ENCODE measurements at regions not wholly inside any gene's neighbourhood (a gene's known extent, or its start where the extent isn't known, plus 50 kb on each side); places are given as distances from the start of the nearest gene placed in this dataset.

DNA sequence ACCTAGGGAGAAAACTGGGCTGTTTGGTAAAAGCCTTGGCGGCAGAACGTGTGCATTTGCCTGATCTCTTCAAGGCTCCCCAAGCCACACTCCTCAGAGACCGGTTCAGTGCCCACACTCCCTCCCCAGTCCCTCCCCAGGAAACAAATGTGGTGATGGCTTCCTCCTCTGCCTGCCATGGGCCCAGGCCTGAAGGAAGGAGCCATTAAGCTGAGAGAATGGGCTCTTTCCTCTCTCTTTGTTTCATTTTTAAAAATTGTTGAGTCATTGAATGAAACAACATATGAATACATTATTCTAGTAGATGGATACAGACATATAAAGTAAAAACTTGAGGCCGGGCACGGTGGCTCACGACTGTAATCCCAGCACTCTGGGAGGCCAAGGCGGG lies 50.6 kb upstream of the YWHAQ start:
- Mint-ChIP-seq H3K9me3 (no peaks in the 10 kb centered on the region), H3K36me3 (ENCODE audit: low read depth) (no peaks in the 10 kb centered on the region), H3K27me3 (no peaks in the 10 kb centered on the region), H3K27ac (peak overlapping the region; percentile 55), H3K4me1 (ENCODE audit: low read depth) (peaks cover 15% of the 10 kb centered on the region), H3K4me3 (no peak overlapping the region)

DNA sequence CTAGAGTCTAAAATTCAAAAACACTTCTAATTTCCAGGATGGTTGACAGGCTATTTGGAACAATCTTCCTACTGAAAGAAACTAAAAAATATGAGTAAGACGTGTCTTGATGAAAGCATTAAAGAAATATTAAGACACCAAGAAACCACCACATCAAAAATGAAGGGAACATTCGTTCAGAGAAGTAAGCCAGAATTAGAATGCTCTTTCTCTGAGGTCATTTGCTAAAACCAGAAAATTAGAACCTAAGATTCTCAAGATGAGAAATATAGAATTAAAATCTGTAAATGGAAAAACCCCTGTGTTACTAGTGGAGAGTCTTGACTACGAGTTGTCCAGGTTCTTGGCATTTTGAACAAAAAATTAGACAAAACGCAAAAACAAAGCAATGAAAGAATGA lies 54.8 kb upstream of the YWHAQ start:
- H3K36me3 Mint-ChIP-seq (ENCODE audit: low read depth): no peaks in the 10 kb centered on the region
- no peaks in the 10 kb centered on the region for H3K27me3 Mint-ChIP-seq
- H3K4me3 Mint-ChIP-seq: no peak overlapping the region
- H3K9me3 Mint-ChIP-seq: no peaks in the 10 kb centered on the region
- H3K27ac Mint-ChIP-seq: no peak overlapping the region
- peaks cover 10% of the 10 kb centered on the region for H3K4me1 Mint-ChIP-seq (ENCODE audit: low read depth)

DNA sequence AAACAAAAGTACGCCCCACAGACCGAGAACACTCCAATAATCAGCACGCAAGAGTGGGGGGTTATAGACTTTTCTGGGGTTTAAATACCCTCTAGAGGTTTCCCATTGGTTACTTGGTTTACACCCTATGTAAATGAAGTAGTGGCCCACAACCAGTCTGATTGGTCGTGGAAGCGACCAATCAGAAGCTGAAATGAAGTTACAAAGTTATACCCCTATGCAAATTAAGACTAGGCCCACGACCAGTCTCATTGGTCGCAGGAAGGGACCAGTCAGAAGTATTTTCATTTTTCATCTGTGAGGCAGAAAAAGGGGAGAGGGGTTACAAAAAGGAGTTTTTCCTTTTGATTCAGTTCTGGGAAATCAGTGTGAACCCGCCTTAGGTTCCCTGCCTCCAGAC lies 55.3 kb upstream of the YWHAQ start:
- Mint-ChIP-seq H3K4me3 (no peak overlapping the region), H3K9me3 (no peaks in the 10 kb centered on the region), H3K4me1 (ENCODE audit: low read depth) (peaks cover 5% of the 10 kb centered on the region), H3K27me3 (no peaks in the 10 kb centered on the region), H3K27ac (no peak overlapping the region), H3K36me3 (ENCODE audit: low read depth) (no peaks in the 10 kb centered on the region)

DNA sequence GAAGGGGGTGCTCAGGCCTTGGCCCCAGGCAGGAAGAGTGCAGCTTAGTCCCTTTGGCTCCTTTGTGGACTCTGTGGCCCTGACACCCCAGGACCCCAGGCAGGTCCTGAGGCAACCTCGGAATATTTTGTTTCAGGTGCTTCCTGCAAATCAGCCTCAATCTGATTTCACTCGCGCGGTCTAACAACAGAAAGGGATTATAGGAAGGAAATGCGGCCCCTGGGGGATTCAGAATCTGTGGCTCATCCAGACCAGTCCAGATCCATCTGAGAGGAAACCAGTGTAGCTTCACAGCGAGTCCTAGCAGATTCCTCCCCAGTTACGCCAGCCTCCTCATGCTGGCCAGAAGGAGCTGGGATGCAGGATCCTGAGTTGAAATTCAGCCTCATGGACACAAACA lies 59.5 kb upstream of the YWHAQ start:
- no peaks in the 10 kb centered on the region for H3K36me3 Mint-ChIP-seq (ENCODE audit: low read depth)
- H3K4me3 Mint-ChIP-seq: no peak overlapping the region
- no peaks in the 10 kb centered on the region for H3K9me3 Mint-ChIP-seq
- no peak overlapping the region for H3K27ac Mint-ChIP-seq
- H3K27me3 Mint-ChIP-seq: no peaks in the 10 kb centered on the region
- H3K4me1 Mint-ChIP-seq (ENCODE audit: low read depth): peaks cover 8% of the 10 kb centered on the region

DNA sequence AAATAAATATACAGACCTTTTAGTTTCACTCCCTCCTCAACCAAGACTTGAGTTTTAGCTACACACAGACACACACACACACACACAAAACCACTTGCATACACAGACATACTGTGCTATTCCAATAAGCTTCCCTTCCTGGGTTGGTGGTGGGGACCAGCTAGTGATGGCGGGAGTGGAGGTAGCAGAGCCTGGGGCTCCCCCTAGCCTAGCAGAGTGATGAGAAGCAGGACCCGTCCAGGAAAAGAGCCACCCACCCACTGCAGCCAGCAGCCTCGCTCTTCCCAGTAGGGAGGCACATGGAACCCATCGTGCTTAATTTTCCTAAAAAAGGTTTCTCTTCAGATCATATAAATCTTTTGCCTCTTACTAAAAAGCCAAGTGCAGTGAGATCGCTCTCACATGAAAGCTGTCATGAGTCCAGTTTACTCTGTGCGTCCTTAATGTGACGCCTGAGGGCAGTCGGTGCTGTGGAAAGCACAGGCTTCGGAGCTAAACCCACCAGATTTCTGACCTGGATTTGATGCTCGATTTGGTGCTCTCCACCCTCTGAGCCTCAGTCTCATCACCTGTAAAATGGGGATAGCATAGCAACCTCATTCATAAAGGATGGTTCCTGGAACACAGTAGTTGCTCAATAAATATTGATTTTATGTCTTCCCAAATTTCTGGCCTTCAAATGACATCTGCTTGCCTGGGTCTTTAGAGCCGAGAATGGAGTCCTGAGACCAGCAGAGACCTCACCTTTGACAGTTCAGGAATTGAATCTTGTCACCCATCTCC lies 60.1 kb upstream of the YWHAQ start:
- H3K27ac Mint-ChIP-seq: no peak overlapping the region

DNA sequence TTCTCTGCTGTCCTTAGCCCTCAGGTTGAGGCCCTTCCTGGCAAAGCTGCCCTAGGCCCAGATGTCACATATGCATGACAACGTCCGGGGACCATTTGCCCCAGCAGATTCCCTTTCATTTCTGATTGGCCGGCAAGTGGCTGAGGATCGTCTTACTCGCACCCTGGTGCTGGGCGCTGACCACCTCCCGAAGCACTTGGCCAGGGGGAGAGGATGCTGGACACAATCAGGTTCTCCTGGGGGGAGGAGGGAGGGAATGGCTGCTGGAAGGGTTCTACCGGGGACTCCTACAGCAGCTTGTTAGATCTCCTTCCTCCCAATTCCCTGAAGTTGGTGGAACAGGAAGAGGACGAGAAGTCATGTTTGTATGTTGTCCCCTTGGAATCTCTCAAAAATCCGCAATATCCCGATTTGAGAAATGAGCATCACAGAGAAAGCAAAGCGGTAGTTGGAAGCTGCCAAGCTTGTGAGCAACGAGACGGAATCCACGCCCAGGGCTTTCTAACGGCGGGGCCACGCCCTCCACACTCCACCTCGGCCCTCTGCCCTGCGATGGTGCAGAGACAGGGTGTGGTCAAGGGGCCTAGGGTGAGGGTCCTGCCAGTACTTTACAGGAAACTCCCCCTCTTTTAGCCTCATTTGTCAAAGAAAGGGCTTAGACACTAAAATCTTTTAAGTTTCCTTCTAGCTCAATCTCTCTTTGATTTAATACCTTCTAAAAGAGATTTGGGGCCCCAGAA lies 61.8 kb upstream of the YWHAQ start:
- Mint-ChIP-seq H3K27me3 (no peaks in the 10 kb centered on the region), H3K27ac (no peak overlapping the region), H3K4me3 (no peak overlapping the region), H3K4me1 (ENCODE audit: low read depth) (peaks cover 9% of the 10 kb centered on the region), H3K9me3 (no peaks in the 10 kb centered on the region), H3K36me3 (ENCODE audit: low read depth) (no peaks in the 10 kb centered on the region)

More for the DNA sequence above, 60.1 kb upstream of the YWHAQ start:
- Mint-ChIP-seq H3K4me3 (no peak overlapping the region), H3K36me3 (ENCODE audit: low read depth) (no peaks in the 10 kb centered on the region), H3K4me1 (ENCODE audit: low read depth) (peaks cover 8% of the 10 kb centered on the region), H3K9me3 (no peaks in the 10 kb centered on the region), H3K27me3 (no peaks in the 10 kb centered on the region)

DNA sequence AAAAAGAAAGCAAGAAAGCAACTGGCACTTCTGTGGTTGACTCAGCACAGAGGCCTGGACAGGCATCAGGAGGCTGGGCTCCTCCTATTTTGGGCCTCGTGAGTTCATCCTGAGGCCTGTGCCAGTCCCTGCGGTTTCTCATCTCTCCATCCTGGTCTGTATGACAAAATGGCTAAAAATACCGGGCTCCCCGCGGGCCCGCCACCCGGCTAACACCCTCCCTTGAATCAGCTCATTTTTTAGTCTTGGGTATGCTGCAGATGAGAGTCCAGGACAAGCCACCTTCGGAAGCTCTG lies 62.3 kb upstream of the YWHAQ start:
- Mint-ChIP-seq H3K9me3 (no peaks in the 10 kb centered on the region), H3K27ac (peak overlapping the region; percentile 21), H3K4me3 (no peak overlapping the region), H3K27me3 (no peaks in the 10 kb centered on the region), H3K4me1 (ENCODE audit: low read depth) (peaks cover 15% of the 10 kb centered on the region), H3K36me3 (ENCODE audit: low read depth) (no peaks in the 10 kb centered on the region)

DNA sequence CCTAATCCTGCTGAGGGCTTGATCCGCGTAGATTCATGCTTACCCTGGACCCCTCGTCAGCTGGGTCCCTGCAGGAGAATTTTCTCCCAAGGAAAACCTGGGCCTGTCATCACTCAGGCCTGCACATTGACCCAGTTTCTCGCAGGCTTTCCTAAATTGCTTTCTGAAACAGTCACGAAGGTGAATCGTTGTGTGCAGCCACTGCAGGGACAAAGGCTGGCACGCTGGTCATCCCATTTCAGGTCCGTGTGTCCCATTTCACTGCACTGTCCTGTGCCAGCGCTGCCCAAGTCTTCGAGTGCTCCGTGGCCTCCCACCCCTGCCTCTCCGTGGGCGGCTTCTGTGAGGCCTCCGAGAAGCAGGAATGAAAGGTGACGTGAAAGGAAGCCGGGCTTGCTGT lies 62.8 kb upstream of the YWHAQ start:
- H3K4me3 Mint-ChIP-seq: no peak overlapping the region
- H3K27me3 Mint-ChIP-seq: no peaks in the 10 kb centered on the region
- H3K4me1 Mint-ChIP-seq (ENCODE audit: low read depth): peaks cover 18% of the 10 kb centered on the region
- H3K36me3 Mint-ChIP-seq (ENCODE audit: low read depth): no peaks in the 10 kb centered on the region
- no peak overlapping the region for H3K27ac Mint-ChIP-seq
- H3K9me3 Mint-ChIP-seq: no peaks in the 10 kb centered on the region

DNA sequence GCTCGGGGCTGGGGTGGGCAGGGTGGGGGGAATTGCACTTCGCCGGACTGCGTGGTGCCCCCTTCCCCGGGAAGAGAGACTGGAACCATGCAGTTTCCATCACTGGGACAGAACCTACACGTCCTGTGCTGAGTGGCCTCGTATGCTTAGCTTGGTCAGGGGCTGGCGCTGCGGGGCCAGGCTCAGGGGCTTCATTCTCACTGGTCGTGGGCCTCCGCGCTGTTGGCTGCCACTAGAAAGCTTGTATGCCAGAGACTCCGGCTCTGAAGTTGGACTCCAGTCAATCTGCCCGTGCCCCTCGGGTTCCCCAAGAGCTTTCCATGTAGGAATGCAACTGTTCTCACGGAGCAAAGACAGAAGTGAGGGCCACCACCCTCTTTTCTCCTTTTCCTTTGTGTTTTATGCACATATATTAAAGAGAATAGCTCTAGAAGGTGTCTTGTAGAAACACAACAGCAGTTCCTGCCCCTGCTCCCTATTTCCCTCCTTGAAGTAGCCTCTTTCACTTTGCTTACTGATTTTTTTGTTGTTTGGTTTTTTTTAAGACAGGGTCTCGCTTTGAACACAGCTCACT lies 64.0 kb upstream of the YWHAQ start:
- Mint-ChIP-seq H3K4me1 (ENCODE audit: low read depth) (peaks cover 26% of the 10 kb centered on the region), H3K36me3 (ENCODE audit: low read depth) (no peaks in the 10 kb centered on the region), H3K4me3 (no peak overlapping the region), H3K9me3 (no peaks in the 10 kb centered on the region), H3K27ac (no peak overlapping the region), H3K27me3 (no peaks in the 10 kb centered on the region)

DNA sequence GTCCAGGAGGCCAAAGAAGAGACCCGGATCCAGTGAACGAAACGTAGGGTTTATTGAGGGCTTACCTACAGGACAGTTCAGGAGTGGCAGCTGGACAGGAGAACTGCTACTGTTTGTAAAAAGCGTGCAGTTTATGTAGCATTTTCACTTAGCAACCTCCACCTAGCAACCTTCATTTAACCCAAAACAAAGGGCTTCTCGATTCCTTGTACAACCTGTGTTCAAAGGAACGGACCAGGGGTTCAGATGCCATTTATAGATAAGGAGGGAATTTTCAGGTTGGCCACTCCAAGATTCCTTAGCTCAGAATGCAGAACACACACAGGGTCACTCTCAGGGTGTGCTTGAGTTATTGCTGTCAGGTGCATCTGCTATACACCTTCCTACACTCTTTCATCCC lies 65.1 kb upstream of the YWHAQ start:
- Mint-ChIP-seq H3K4me1 (ENCODE audit: low read depth) (peaks cover 33% of the 10 kb centered on the region), H3K4me3 (no peak overlapping the region), H3K27me3 (no peaks in the 10 kb centered on the region), H3K9me3 (no peaks in the 10 kb centered on the region), H3K36me3 (ENCODE audit: low read depth) (no peaks in the 10 kb centered on the region), H3K27ac (no peak overlapping the region)

DNA sequence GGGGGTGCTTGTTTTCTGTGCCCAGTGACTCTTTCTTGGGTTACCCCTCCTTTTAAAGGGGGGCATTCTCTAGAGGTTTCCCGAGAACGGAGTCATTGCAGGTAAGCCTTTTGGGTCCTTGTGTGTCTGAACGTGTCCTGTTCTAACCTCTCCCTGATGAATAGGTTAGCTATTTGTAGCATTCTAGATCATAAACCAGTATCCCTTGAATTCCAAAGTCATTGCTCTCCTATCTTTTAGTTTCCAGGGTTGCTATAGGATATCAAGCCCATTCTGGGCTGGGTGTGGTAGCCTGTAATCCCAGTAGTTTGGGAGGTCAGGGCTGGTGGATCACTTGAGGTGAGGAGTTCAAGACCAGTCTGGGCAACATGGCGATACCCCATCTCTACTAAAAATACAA lies 65.9 kb upstream of the YWHAQ start:
- peaks cover 33% of the 10 kb centered on the region for H3K4me1 Mint-ChIP-seq (ENCODE audit: low read depth)
- H3K27me3 Mint-ChIP-seq: no peaks in the 10 kb centered on the region
- no peaks in the 10 kb centered on the region for H3K9me3 Mint-ChIP-seq
- H3K4me3 Mint-ChIP-seq: no peak overlapping the region
- H3K27ac Mint-ChIP-seq: no peak overlapping the region
- no peaks in the 10 kb centered on the region for H3K36me3 Mint-ChIP-seq (ENCODE audit: low read depth)

DNA sequence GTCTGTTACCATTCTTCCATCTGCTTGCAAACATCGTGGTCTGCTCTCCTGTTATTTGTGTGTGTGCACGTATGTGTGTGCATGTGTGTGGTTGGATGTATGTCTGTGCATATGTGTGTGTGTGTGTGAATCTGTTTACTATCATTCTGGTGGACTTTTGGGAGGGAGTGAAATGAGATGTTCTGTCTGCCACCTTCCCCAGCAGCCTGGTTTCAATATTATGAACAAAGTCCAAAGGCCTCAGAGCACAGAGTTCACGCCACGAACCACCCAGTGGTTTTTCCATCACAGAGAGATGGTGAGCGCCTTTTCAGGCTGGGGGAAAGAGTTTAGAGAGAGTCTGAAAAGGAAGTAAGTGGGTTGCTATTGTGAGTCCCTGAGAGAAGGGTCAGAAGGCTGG lies 67.1 kb upstream of the YWHAQ start:
- H3K4me3 Mint-ChIP-seq: peak overlapping the region; percentile 12
- H3K9me3 Mint-ChIP-seq: no peaks in the 10 kb centered on the region
- H3K4me1 Mint-ChIP-seq (ENCODE audit: low read depth): peaks cover 40% of the 10 kb centered on the region
- H3K36me3 Mint-ChIP-seq (ENCODE audit: low read depth): no peaks in the 10 kb centered on the region
- no peaks in the 10 kb centered on the region for H3K27me3 Mint-ChIP-seq
- peak overlapping the region; percentile 0 for H3K27ac Mint-ChIP-seq

DNA sequence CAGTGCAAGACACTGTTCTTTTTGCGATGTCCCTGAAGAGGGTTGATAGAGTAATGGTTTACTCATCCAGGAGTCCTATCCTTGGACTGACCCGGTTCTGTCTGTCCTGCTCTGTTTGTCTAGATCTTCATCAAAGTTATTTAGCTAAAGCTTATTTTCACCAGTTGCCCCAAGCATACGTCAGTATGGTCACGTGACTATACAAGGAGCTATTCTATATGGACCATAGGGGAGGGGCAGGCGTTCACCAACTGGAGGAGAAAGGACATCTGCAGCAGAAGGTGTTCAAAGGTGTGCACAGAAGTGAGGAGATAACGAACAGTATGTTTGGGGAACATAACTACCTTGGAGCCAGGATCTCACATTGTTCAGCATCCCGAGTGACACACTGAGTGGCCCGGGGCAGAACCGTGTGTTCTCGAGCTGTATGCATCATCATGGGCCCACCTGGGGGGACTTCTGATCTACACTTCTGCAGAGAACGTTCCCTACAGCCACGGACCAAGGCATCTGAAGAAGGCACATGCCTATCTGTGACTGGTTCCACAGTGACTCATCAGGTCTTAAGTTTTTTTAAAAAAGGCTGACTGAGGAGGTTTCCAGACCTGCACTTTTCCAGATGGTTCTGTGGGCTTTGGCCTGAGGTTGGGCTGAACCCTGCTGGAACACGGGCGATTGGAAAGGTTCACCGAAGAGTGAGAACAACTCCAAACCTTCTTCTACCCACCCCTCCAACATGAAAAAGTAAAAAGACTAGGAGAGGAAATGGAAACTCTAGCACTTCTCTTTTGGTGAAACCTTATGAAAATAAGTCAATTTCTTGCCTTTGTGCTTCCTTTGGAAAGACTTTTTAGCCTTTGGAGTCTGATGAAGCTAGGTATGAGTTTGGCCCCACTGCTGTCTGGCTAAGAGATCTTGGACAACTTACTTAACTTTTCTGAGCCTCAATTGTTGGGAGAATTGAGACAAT lies 68.6 kb upstream of the YWHAQ start:
- no peaks in the 10 kb centered on the region for H3K9me3 Mint-ChIP-seq
- no peaks in the 10 kb centered on the region for H3K27me3 Mint-ChIP-seq
- no peaks in the 10 kb centered on the region for H3K36me3 Mint-ChIP-seq (ENCODE audit: low read depth)
- H3K4me1 Mint-ChIP-seq (ENCODE audit: low read depth): peaks cover 46% of the 10 kb centered on the region
- no peak overlapping the region for H3K27ac Mint-ChIP-seq
- H3K4me3 Mint-ChIP-seq: no peak overlapping the region

DNA sequence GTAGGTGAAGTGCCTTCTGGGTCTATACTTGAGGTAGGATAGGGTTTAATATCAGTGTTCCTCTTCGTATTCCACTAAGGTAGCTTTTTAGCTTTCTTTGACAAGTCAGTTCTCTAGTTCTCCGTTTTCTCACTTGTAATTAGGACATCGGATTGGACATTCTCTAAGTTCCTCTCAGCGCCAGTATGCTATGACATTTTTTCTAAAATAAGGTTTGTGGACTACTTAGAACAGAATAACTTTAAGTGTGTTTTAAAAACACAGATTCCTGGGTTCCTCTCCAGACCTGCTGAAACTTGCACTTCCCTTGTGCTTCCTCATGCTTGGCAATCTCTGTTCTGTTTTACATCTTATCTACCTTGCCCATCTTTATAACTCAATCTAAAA lies 69.3 kb upstream of the YWHAQ start:
- H3K4me1 Mint-ChIP-seq (ENCODE audit: low read depth): peaks cover 53% of the 10 kb centered on the region
- H3K36me3 Mint-ChIP-seq (ENCODE audit: low read depth): no peaks in the 10 kb centered on the region
- no peaks in the 10 kb centered on the region for H3K27me3 Mint-ChIP-seq
- H3K9me3 Mint-ChIP-seq: no peaks in the 10 kb centered on the region
- no peak overlapping the region for H3K4me3 Mint-ChIP-seq
- H3K27ac Mint-ChIP-seq: no peak overlapping the region

DNA sequence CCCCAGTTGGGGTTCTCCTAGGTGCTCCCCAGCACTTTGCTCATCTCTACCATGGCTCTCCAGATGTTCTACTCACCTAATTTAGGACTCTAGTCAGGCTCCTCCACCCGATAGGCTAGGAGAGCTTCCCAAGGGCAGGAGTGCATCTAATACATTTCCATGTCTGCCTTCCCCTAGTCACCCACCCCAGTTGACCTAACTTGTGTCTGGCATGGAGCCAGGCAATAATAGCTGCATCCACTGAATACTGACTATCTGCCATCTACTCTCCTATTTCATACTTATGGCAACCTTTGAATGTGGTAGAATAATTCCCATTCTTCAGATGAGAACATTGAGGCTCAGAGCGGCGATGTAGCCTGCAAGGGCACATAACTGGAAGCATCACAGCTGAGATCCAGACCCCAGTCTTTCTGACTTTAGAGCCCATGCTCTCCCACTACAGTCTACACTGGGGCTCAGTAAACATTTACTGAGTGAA lies 71.8 kb upstream of the YWHAQ start:
- peak overlapping the region; percentile 1 for H3K4me3 Mint-ChIP-seq
- no peaks in the 10 kb centered on the region for H3K9me3 Mint-ChIP-seq
- peaks cover 62% of the 10 kb centered on the region for H3K4me1 Mint-ChIP-seq (ENCODE audit: low read depth)

More for the DNA sequence above, 71.8 kb upstream of the YWHAQ start:
- Mint-ChIP-seq H3K36me3 (ENCODE audit: low read depth) (no peaks in the 10 kb centered on the region), H3K27me3 (no peaks in the 10 kb centered on the region), H3K27ac (no peak overlapping the region)
